SU-DHL-6 (cell line): ENCODE measurements at regions not wholly inside any gene's neighbourhood (a gene's known extent, or its start where the extent isn't known, plus 50 kb on each side); places are given as distances from the start of the nearest gene placed in this dataset.

Experiments used
- H2AFZ ChIP-seq: fragments of 200-600 bp; sonication (generic); 2 replicates; pipeline ENCODE4 v1.6.1; 2014; ENCODE audit warnings: low read depth, mild to moderate bottlenecking, moderate library complexity, mixed read lengths, antibody characterized with exemption, low read length; ENCODE audit not compliant: severe bottlenecking
- H3F3A ChIP-seq: fragments of 200-600 bp; shearing (Covaris generic); 2 replicates; pipeline ENCODE4 v1.6.0; 2016; ENCODE audit warnings: antibody characterized with exemption, mild to moderate bottlenecking; ENCODE audit not compliant: insufficient read depth
- H3K27ac ChIP-seq: fragments of 200-600 bp; sonication (generic); 2 replicates; pipeline ENCODE4 v1.5.1; 2016; ENCODE audit warnings: low read depth, mild to moderate bottlenecking, low read length, moderate library complexity, mixed read lengths
- H3K27me3 ChIP-seq: fragments of 200-600 bp; sonication (generic), shearing (Covaris generic); 2 replicates; pipeline ENCODE4 v1.6.0; 2014; ENCODE audit warnings: mild to moderate bottlenecking, low read length
- H3K36me3 ChIP-seq: fragments of 200-600 bp; sonication (generic); 2 replicates; pipeline ENCODE4 v1.6.1; 2014; ENCODE audit warnings: mild to moderate bottlenecking, low read length, mixed read lengths
- H3K4me2 ChIP-seq: fragments of 300-600, 200-600 bp; shearing (Covaris generic), sonication (generic); 2 replicates; pipeline ENCODE4 v1.6.0; 2014; ENCODE audit warnings: low read length, low read depth, mild to moderate bottlenecking; ENCODE audit not compliant: poor library complexity, severe bottlenecking
- H3K4me3 ChIP-seq: fragments of 200-600 bp; sonication (generic); 2 replicates; pipeline ENCODE4 v1.5.1; 2014; ENCODE audit warnings: antibody characterized with exemption, low read length, mild to moderate bottlenecking, mixed read lengths; ENCODE audit not compliant: insufficient read depth, poor library complexity, severe bottlenecking
- H3K79me2 ChIP-seq: fragments of 200-600 bp; sonication (generic); 2 replicates; pipeline ENCODE4 v1.6.1; 2014; ENCODE audit warnings: mild to moderate bottlenecking, low read length, moderate library complexity; ENCODE audit not compliant: insufficient read depth
- H3K9ac ChIP-seq: fragments of 200-600 bp; sonication (generic); 2 replicates; pipeline ENCODE4 v1.7.0; 2014; ENCODE audit warnings: mild to moderate bottlenecking, low read length
- H3K9me2 ChIP-seq: fragments of 200-600 bp; sonication (generic); replicated peaks from 2 replicates; pipeline ENCODE4 v1.6.1; 2014; ENCODE audit warnings: low read length; ENCODE audit not compliant: insufficient read depth
- H3K9me3 ChIP-seq: fragments of 200-600 bp; sonication (generic); 2 replicates; pipeline ENCODE4 v1.6.1; 2014; ENCODE audit warnings: low read length, mixed read lengths; ENCODE audit not compliant: insufficient read depth
- H4K20me1 ChIP-seq: fragments of 200-600 bp; sonication (generic); 2 replicates; pipeline ENCODE4 v1.6.1; 2014; ENCODE audit warnings: low read depth, mild to moderate bottlenecking, antibody characterized with exemption, low read length, moderate library complexity, mixed read lengths
- EZH2phosphoT487 ChIP-seq: fragments of 200-600 bp; sonication (generic), shearing (Covaris generic); conservative IDR thresholded peaks from 2 replicates; pipeline ENCODE4 v1.6.1; 2018; ENCODE audit warnings: mild to moderate bottlenecking, antibody characterized with exemption, low read length, moderate library complexity, mixed read lengths
- TF ChIP-seq, protein P1 (sequence below): fragments of 200-600 bp; sonication (generic); IDR thresholded peaks from one replicate; pipeline ENCODE4 v1.5.1; 2017; ENCODE audit warnings: antibody characterized with exemption, mild to moderate bottlenecking, low read length, moderate library complexity; ENCODE audit not compliant: insufficient read depth, poor library complexity, severe bottlenecking

DNA sequence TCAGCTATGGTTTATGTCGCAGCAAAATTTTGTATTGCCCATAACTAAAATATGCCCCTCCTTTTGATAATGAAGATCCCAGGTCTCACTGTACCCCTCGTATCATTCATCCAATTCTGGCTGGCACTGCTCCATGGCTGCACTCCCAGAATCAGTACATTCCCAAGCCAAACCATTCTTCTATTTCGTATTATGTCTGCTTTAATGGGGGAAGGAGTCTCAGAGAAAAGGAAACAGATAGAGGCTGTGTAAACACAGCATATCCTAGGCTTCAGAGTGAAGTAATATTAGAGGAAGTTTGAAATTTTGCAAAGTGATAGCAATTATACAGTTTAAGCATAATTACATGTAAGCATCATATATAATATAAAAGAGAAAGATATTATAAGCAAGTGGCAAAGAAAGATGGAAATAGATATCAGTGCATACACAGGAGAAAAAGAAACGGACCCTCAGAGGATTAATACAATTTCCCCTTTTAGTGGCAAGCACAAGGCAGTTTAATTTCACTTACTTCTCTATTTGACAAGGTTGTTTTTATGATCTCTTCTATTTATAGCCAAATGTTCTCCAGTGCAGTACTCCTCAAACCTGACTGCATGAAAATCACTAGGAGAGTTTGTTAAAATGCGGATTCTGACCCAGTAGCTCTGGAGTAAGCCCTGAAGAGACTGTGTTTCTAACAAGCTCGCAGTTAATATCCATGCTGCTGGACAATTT lies 56.5 kb upstream of the TENT5A start:
- Histone ChIP-seq H3K27me3 (0 out of 2 replicates have a peak, but pooled peaks cover 3% of the 10 kb centered on the region), H3K9me3 (no peaks in the 10 kb centered on the region), H3K4me2 (no peak overlapping the region), H3K9ac (no peak overlapping the region), H3K9me2 (no peaks in the 10 kb centered on the region), H3K36me3 (no peaks in the 10 kb centered on the region), H3K27ac (no peak overlapping the region), H4K20me1 (no peaks in the 10 kb centered on the region), H3F3A (no peaks in the 10 kb centered on the region), H3K79me2 (no peaks in the 10 kb centered on the region), H2AFZ (no peak overlapping the region), H3K4me3 (no peak overlapping the region)
- TF ChIP-seq, protein P1, sequence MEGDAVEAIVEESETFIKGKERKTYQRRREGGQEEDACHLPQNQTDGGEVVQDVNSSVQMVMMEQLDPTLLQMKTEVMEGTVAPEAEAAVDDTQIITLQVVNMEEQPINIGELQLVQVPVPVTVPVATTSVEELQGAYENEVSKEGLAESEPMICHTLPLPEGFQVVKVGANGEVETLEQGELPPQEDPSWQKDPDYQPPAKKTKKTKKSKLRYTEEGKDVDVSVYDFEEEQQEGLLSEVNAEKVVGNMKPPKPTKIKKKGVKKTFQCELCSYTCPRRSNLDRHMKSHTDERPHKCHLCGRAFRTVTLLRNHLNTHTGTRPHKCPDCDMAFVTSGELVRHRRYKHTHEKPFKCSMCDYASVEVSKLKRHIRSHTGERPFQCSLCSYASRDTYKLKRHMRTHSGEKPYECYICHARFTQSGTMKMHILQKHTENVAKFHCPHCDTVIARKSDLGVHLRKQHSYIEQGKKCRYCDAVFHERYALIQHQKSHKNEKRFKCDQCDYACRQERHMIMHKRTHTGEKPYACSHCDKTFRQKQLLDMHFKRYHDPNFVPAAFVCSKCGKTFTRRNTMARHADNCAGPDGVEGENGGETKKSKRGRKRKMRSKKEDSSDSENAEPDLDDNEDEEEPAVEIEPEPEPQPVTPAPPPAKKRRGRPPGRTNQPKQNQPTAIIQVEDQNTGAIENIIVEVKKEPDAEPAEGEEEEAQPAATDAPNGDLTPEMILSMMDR: no peak
- TF ChIP-seq EZH2phosphoT487: no peak

DNA sequence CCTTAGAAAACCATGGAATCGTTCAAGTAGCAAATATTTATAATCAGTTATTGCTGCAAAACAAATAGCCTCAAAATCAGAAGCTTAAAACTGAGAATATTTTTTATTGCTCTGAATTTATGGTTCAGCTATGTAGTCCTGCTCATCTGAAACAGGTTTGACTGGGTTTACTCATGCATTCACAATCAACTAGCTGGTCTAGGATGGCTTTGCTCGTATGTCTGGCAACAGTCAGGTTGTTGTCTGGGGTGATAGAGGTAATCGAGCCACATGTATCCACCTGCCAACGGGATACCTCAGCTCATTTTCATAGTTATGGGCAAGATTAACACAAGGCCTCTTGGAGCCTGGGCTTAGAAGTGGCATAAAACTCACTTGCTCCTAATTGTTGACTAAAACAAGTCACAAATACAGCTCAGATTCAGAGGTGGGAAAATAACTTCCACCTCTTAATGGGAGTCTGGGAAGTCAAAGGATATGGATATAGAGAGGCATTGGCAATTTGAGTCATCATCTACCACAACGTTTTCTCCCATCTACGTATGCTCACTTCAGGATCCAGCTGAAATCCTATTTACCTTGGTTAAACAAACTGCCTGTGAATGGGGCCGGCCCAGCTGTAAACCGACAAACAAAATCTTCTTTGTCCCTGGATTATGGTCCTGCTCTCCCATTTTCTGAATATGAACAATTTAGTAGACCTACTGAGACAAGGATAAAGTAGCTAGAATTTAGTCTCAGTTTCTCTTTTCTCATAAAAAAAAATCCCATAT lies 54.5 kb upstream of the TENT5A start:
- Histone ChIP-seq H3K4me3 (no peak overlapping the region), H2AFZ (no peak overlapping the region), H3K9ac (no peak overlapping the region), H3K36me3 (no peaks in the 10 kb centered on the region), H3K9me2 (no peaks in the 10 kb centered on the region), H3K4me2 (no peak overlapping the region), H3K27ac (no peak overlapping the region), H4K20me1 (no peaks in the 10 kb centered on the region), H3K9me3 (no peaks in the 10 kb centered on the region), H3K27me3 (0 out of 2 replicates have a peak, but pooled peaks cover 3% of the 10 kb centered on the region), H3K79me2 (no peaks in the 10 kb centered on the region), H3F3A (no peaks in the 10 kb centered on the region)
- TF ChIP-seq, protein P1: no peak
- no peak for TF ChIP-seq EZH2phosphoT487

DNA sequence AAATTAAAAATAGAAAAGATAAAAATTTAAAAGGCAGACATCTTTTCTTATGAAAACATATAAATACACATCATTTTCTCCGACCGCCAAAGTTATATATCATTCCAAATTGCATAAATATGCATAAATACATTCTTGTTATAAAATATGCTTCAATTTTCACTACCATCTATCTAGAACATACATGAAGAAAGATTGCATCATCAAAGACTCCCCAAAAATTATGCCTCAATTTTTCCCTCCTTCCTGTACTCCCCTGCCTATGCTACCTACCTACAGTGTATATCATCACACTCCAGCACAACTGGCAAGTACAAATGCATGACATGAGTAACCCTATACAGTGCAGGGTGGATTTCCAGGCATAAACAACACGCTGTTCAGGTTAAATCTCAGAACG lies 49.9 kb upstream of the TENT5A start:
- Histone ChIP-seq H3K9me3 (no peaks in the 10 kb centered on the region), H4K20me1 (no peaks in the 10 kb centered on the region), H3F3A (no peaks in the 10 kb centered on the region), H3K27me3 (no peaks in the 10 kb centered on the region), H3K79me2 (no peaks in the 10 kb centered on the region), H3K4me3 (no peak overlapping the region), H3K36me3 (no peaks in the 10 kb centered on the region), H3K4me2 (no peak overlapping the region), H3K9me2 (no peaks in the 10 kb centered on the region), H2AFZ (no peak overlapping the region), H3K9ac (no peak overlapping the region), H3K27ac (no peak overlapping the region)
- no peak for TF ChIP-seq EZH2phosphoT487
- TF ChIP-seq, protein P1: no peak
